CD4-positive, alpha-beta T cell treated with Interleukin-1 beta for 1 hour (primary cell): ENCODE measurements at regions not wholly inside any gene's neighbourhood (a gene's known extent, or its start where the extent isn't known, plus 50 kb on each side); places are given as distances from the start of the nearest gene placed in this dataset.
A peak's percentile ranks its signal among the peaks of the same experiment; 100 is the strongest.
"Not testable (repeated sequence)": the region's sequence is repeated elsewhere in the genome, so short reads cannot be mapped to it uniquely, and the experiment has no call there.

Source experiments
- DNase-seq, 2 donors: peaks; one replicate each; pipeline ENCODE4 v3.0.0-alpha.2; 2020 to 2022

DNA sequence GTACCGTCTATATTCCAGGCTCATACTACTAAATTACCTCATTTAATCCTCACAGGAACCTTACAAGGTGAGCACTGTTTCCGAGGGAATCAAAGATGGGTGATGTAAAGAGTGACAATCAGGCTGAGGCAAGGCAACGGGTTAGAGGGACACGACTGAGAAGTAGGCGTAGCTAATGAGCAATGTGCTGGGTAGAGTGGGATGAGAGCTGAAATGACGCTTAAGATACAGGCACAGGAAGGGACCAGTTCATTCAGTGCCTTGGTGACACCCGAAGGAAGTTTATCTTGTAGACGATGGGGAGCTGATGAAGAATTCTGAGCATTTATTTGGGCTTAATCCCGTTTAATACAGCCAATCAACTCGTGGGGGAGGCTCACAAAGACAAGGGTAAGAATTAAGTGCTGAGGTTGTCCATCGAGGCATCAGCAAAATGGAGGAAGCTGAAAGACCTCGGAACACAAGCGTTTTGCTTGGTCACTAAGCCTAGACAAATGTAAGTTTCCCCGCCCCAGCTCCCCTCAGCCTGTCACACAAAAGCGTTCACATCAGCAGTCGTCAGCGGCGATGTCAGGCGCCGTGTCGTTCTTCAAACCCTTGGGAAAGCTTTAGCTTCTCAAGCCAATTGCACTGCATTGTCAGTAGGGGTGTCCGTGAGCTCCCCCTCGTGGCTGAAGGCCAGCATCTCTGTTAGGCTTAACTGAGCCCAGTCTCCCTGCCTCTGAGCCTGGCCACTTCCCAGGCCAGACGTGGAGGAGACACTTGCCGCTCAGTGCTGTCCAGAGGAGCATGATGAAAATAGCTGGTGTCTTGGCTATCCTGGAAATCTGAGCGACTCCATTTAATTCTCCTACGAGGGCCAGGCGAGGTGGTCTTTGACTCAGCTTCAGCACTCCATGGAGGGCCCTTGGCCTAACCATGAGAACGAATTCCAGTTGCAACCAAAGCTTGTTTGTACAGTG lies 288.5 kb upstream of the G2E3 start:
- DNase-seq: peak; percentile 32 to 42

DNA sequence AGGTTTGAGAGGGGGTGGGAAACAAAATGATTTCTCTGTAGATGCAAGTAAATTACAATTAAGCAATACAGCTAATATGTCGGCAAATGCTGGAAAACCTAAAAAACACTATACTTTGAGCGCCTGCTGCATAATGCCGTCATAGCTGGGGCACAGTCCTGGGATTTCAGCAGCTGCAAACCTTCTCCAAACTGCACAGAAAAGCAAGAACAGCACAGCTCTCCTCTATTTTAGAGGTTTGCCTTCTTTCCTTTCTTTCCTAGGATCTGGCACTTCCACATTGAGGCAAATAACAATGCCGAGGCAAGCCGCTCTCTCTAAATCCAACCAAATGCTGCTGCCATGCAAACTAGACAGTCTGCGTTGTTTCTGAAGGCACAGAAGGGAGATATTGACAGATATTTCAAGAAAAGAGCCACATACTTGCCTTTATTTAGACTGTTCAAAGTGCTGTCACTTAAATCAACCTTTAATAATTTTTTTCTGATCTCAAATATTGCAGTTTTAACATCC lies 287.1 kb upstream of the G2E3 start:
- DNase-seq: no peak

DNA sequence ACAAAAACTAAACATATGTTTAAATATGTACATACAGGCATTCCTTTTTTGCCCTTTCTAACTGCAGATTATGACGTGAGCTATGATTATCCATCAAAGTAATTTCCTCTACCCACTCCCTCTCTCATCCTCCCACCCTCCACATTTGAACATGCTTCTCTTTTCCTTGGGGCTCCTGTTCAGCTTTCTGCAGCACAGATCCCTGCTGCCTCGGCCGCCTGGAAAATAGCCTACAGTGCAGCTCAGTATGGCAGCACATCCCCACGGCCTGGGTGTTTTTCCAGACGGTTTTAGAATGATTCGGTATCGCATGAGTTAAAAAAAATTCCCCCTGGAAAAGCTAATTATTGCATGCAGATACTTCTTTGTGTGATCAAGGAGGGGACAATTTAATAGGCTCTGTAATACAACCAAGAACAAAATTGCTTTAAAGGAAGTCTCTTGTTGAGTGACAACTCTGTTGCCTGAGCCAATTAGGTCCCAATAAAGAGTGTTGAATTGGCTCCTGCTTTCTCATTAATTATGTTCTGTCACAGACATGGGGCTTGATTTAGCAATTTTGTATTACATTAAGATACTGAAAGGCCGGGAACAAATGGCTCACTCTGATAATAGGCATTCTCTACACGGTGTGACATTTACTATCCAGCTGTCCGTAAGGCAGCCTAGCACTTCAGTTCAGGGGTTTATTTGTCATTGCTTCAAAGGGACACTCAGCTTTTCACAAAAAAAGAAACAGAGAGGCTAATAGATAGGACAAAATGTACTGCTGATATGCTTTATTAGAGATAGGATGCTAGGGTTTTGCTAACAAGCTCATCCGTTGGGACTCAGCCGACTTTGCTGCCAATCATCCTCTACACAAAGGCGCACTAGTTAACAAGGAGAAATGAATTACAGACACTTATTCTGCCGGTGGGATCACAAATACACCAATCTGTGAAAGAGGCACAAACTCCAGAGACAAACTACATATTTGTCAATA lies 285.8 kb upstream of the G2E3 start:
- DNase-seq: no peak

DNA sequence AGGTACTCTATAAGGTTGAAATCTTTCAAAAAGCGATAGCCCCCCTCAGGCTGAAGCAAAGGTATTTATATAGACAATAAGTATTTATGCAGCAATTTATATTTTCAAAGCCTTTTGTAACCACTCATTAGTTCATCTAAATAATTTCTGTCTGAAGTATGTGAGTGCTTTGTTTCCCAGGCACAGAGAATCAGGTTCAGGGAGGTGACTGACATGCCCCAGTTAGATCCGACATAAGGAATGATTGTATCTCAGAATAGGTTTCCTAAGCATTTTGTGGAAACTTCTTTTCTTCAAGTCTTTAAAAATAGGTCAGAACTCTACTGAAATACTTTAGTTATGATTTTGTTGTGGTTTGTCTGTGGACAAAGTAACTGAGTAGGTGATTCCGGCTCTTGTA lies 283.4 kb upstream of the G2E3 start:
- no peak for DNase-seq

DNA sequence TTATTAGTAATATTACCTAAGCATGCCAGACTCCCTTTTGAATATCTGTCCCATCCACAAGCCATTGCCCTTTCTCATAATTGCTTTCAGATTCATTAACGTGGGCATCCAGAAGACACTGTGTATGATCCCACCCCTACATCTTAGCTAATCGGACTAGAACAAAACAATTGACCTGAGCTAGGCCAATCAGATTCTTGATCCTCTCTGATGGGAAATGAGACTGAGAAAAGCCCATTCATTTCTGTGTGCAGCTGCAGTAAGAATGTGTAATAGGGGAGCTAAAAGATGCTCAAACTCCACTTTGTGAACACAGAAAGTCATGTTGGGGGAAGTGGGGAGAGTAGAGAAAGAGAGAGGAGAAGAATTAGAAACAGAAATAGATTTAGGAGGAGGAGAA lies 281.7 kb upstream of the G2E3 start:
- no peak for DNase-seq

DNA sequence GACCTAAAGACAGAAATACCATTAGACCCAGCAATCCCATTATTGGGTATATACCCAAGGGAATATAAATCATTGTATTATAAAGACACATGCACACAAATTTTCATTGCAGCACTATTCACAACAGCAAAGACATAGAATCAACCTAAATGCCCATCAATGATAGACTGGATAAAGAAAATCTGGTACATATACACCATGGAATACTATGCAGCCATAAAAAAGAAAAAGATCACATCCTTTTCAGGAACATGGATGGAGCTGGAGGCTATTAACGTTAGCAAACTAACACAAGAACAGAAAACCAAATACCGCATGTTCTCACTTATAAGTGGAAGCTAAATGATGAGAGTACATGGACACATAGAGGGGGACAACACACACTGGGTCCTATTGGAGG lies 280.1 kb upstream of the G2E3 start:
- DNase-seq: not testable (repeated sequence)

DNA sequence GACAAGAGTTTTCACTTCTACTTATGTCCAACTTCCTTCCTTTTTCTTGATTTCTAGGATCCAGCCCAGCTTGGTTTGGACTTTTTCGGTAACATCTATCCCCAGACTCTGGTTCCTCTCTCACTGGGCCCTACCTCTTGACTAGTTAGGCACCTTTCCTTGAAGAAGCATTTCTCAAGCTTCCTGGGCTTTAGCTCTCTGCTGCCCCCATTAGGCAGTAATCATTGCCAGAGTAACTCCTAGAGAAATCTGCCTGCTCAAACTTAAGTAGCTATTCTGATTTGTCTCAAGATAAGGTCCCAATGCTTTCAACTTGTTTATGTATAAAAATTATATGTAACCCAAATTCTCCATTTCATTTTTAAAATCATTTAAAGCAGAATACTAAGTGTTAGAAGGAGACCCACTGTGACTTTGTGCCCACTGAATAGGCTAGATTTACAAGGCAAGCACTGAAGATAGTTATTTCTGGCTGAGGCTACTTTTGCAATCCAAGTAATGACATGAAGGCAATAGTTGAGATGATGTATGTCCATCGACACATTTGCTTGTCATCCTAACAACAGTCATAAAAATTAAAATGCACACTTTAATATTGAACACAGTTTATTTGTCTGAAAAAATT lies 275.0 kb upstream of the G2E3 start:
- DNase-seq: no peak

DNA sequence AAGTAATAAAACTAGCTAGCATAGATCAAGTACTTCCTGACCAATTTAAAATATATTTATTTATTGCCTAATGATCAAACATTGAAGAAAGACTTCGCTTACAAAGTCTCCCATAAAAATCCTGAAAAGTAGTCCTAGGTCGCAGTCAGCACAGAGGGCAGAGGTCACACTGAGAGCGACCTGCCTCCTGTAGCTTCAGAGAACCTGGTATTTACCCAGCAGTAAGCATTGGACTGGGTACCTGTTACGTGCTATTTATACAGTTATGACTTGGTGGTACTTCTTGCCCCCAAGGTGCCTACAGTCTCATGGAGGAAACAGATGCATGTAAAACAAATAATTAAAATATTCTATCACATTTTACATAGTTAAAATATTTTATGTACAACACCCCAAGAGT lies 274.1 kb upstream of the G2E3 start:
- no peak for DNase-seq

DNA sequence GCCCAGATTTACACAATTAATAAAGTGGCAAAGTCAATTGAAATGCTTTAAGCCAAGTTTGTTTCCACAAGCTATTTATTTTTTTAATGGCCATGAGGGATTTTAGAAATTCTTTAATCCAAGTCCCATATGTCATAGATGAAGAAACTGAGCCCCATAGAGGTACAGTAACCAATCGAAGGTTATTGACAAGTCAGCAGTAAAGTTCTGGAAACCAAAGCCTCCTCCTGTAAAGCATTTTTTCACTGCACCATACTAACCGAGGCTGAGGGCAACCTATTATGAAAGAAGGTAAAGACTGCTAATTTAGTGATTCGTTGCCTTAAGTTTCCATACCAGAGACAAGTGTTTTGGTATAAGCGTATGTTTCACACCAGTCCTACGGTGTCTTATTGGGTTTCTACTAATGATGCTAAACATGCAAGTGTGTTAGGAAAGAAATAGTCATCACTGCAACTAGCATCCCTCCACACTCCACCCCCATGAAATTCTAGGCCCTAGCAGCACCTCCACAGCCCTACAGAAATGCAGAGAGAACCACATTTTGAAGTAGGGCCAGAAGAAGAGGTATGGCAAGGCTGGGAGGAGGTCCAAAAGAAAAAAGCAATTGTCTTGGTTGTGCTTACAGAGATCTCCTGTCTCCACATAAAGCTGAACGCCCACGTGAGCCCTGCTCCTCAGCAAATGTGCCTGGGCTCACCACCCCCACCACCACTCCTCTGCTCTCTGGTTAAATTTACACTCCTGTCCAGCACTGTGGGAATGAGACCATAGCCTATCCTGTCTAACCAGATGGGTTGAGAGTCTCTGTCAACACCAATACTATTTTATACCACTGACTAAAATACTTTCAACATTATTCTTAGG lies 271.1 kb upstream of the G2E3 start:
- DNase-seq: no peak

DNA sequence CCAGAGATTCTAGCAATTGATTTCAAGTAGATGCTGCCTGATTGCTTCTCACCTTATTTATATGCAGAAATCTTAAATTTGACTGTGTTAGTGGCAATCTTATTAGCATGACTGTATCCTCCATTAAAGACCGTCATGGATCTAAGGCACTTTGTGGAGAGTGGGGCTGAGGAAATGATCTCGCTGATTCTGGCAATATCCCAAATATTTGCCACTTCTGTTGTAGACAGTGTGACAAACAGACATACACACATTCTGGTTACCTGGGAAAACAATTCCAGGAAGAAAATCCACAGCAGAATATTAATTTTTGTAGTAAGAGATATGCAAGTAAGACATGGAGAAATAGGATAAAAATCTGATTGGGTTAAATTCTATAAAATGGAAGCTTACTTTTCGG lies 269.0 kb upstream of the G2E3 start:
- DNase-seq: no peak

DNA sequence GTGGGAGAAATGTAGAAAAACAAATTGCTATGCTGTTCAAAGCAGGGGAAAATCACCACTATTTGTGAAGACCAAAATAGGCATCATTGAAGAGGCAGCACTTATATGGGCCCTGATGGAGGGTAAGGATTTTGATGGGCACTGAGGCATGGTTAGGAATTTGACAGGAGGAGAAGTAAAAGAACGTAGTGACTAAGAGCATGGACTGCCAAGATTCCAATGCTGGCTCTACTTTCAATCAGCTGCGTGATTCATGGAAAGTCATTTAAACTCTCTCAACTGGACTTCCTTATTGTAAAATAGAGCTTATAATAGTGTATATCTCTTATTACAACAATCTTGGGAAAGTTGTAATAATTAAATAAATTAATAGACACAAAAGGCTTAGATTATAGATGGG lies 267.7 kb upstream of the G2E3 start:
- DNase-seq: no peak

DNA sequence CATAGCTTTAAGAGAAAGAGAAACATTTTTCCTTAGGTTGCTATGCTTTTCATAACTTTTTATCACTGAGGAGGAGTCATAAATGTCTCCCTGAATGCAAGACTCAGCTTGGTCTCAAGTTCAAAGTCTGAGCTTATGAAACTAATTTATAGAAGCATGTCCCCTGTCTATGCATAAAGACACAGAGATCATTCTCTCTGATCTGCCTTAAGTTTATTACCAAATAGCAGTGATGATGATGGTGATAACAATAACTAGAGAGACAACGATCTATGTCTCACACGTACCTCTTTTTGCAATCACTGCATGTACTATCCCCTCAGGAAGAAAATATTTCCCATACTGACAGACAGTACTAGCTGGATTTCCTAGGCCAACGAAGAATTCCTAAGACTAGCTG lies 266.4 kb upstream of the G2E3 start:
- no peak for DNase-seq

DNA sequence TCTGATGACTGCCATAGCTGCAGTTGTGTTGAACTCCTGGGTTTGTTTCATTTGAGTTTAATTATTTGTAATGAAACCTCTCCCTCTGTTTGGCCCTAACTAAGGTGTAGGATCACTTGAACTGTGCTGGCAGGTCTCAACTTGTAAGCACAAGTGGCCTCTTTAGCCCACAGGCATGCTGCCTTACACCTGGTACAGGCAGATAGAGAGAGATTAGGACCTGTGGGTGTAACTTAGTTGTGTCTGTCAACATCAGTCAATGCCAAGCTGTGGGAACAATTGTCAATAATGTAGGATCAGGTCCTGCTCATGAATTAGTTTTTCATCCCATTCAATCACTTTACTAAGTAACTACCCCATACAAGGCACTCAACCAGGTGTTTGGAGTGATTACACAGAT lies 263.0 kb upstream of the G2E3 start:
- no peak for DNase-seq

DNA sequence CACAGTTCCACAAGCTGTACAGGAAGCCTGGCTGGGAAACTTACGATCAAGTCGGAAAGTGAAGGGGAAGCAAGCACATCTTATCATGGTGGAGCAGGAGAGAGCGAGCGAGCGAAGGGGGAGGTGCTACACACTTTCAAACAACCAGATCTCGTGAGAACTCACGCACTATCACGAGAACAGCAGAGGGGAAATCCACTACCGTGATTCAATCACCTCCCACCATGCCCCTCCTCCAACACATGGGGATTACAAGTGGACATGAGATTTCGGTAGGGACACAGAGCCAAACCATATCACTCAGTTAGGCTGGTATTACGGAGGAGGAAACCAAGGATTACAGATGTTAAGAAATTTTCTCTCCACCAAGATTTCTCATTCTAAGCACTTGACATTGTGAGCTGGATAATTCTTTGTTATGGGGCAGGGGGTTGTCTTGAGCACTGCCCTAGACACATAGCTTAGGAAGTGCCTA lies 262.0 kb upstream of the G2E3 start:
- no peak for DNase-seq

DNA sequence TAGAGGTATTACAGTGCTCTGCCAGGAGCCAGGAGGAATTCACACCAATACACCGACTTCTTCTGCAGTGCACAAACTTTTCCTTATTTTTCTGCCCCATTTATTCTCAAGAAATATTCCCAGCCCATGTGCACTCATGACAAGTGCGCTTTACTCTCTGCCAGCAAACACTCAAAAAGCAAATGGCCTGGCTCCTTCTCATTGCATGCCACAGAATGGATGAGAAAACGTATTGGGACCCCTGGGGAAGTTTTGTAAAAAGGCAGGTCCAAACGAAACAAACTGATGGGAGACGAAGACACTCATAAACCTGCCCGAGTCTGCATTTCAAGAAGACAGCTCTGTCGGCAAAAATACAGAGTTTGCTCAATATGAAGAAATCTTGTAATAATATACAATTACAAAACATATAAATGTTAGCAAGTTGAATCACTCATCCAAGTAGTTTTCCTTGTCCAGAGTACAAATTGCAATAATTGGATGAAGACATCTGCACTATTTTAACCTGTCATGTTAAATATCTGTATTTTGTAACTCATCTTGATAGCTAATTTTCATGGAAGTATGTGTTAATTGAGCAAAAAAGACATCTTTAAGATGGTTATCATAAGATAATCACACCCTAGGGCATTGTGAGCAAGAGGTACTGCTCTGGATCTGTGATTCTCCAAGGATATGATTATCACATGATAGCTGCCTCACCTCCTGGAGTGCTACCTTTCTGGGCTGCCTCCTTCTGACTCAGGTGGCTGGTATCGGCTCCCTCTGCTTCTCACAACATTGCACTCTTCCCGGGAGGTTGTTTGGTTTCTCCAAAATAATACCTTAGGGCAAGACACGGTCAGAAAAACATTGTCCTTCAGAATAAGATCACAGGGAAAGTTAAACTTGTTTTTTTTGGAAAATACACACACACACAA lies 260.8 kb upstream of the G2E3 start:
- DNase-seq: no peak

DNA sequence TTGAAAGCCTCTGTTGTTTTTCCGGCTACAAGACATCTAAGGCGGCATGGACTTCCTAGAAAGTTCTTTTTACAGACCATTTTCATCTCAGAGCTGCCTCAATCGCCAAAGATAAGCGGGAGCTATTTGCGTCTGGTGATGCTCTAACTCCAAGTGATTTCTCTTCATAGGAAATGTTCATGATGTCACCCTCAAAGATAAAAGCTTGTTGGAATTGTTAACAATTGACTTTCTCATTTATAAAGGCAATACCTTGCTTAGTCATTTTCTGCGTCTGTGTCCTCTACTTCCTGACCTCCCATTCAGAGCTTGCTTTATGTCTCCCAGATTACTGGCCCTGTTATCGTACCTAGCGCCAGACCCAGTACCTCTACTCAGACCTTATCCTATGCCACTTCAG lies 259.0 kb upstream of the G2E3 start:
- DNase-seq: no peak

DNA sequence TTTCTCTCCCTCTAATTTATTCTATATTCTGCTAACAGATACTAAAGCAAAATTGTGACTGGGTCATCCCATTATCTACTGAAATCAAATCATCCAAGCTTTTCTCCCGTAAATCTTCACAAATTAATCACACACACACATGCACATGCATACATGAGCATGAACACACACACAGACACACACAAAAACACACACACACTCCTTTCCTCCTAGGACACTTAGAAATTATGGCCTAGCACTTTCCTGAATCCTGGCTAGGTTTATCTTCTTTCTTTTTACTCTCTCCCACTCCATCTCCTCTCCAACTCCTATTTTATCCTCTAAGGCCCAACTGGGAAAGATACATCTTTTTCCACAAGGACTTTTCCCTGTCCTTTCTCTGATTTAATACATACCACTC lies 255.6 kb upstream of the G2E3 start:
- no peak for DNase-seq

DNA sequence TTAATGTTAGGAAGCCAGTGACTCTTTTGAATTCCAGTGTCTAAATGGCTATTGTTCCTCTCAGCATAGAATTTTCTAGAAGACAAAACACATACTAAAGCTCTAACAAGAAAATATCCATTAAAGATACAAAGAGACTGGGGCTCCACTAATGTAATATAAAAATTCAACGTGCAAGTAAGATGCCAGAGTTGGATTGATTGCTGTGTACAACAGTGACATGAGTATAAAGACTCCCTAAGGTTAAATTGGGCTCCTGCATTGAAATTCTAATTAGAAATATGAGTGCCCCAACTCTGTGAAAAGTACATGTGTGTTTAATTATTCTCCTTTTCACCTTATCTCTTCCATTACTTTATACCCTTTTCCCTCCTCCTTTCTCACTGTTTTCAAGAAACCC lies 253.6 kb upstream of the G2E3 start:
- no peak for DNase-seq

DNA sequence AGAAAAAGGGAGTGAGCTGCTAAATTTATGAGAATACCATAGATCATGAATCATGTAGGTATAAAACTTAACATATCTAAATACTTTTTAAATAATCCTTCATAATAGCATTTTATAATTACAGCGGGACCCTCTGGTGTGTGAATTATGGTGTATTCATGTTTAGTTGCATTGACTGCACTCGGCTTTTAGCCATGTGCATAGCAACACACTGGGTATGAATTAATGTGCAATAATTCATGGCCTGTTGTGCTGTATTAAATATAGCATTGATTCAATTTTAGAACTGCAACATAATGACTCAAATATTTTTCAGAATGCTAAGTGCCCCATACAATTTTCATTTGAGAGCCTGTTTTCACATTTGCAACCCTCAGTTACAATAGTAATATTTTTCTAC lies 249.6 kb upstream of the G2E3 start:
- DNase-seq: no peak

DNA sequence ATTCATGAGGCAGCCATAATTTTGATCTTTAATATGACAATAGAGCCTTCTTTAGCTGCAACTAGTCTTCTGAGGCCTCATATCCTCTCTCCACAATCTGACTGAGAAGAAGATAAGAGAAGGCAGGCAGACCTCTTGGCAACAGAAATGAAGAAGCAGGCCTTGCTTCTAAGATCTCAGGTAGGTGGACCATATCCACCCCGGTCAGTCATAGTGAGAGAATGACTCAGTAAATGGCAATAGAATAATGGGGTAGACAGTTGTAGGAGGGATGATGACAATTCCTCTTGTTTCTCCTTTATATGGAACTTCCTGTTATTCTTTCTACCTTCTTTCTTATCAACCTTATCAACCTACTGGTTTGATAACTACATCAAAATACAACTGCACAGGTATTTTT lies 246.7 kb upstream of the G2E3 start:
- DNase-seq: no peak

DNA sequence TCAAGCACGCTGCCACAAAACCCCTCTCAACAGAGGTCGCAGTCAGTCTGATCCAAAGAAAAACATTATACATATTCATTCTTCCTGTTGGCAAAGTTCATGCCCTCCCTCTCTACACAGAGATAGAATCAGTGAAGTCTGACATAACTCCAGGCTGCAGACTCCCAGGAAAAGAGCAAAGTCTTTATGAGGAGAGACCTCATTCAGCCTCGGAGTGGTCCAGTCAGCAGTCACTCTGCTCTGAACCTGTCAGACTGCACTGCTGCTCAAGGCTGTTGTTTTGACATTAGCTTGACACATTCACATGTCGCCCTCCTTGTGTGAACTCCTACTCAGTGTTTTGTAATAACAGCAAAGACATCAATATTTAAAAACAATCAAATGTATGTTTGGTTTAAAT lies 241.2 kb upstream of the G2E3 start:
- no peak for DNase-seq
